Mucosa of gallbladder (tissue), 1 donor: ENCODE measurements at regions not wholly inside any gene's neighbourhood (a gene's known extent, or its start where the extent isn't known, plus 50 kb on each side); places are given as distances from the start of the nearest gene placed in this dataset.

Experiments used
- DNase-seq: peaks from one replicate; pipeline ENCODE4 v3.0.0-alpha.2; 2020; ENCODE audit warnings: low spot score
- donor health status: DM: no; HTN: no; CAD: no.

DNA sequence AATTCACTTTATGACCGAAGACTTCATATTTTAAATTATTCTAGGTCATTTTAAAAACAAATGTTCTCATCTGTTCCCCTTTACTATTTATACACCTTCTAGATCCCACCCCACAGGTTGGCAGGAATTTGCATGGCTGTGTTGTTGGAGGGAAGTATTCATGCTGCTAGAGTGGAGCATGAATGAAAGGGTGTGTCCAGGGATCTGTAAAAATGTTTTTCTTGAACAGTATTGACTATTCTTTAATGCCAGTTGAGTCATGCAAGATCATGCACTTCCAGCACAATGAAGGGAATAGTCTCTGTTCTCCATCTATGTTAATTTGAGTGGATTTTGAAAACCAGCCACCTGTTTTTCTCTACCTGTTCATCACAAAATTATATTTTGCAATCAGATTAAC is 52.0 kb upstream of the COL3A1 start:
- no peak for DNase-seq
